Spinal cord (tissue), 9 donors: ENCODE measurements at regions not wholly inside any gene's neighbourhood (a gene's known extent, or its start where the extent isn't known, plus 50 kb on each side); places are given as distances from the start of the nearest gene placed in this dataset.
A peak's percentile ranks its signal among the peaks of the same experiment; 100 is the strongest.
"Not testable (repeated sequence)": the region's sequence is repeated elsewhere in the genome, so short reads cannot be mapped to it uniquely, and the experiment has no call there.

Experiments
- DNase-seq, 6 donors: peaks; one replicate each; pipeline versions ENCODE4 v3.0.0 to v3.0.0-alpha.2; 2013 to 2015; ENCODE audit warnings: low spot score in 6 of 6, low read depth in 4 of 6
- H3K27ac ChIP-seq: one replicate; pipeline ENCODE4 v1.5.1; 2013; ENCODE audit warnings: low read depth, low read length, control low read depth
- H3K27me3 ChIP-seq: one replicate; pipeline ENCODE4 v1.6.1; 2013; ENCODE audit warnings: low read length; ENCODE audit not compliant: control insufficient read depth, insufficient read depth
- H3K36me3 ChIP-seq: one replicate; pipeline ENCODE4 v1.6.1; 2013; ENCODE audit warnings: low read length; ENCODE audit not compliant: control insufficient read depth, insufficient read depth
- H3K4me1 ChIP-seq: one replicate; pipeline ENCODE4 v1.6.1; 2013; ENCODE audit warnings: low read length; ENCODE audit not compliant: control insufficient read depth, insufficient read depth
- H3K4me3 ChIP-seq: one replicate; pipeline ENCODE4 v1.5.1; 2013; ENCODE audit warnings: low read depth, low read length, control low read depth
- H3K9me3 ChIP-seq: one replicate; pipeline ENCODE4 v1.6.1; 2013; ENCODE audit warnings: low read length; ENCODE audit not compliant: control insufficient read depth, insufficient read depth
- WGBS: methylation state at CpG from one replicate; pipeline ENCODE4 v1.1.5; 2013; ENCODE audit warnings: missing lambda C conversion rate; ENCODE audit not compliant: insufficient coverage; 5-methylcytosine and 5-hydroxymethylcytosine counted together
- donor health status: healthy.

- Histone ChIP-seq H3K36me3 (no peaks in the 10 kb centered on the region), H3K27ac (no peak overlapping the region), H3K4me1 (no peaks in the 10 kb centered on the region), H3K9me3 (no peaks in the 10 kb centered on the region), H3K27me3 (no peaks in the 10 kb centered on the region), H3K4me3 (no peak overlapping the region)
- 77% methylated on average over 1 of the region's 1 CpG for WGBS
- no peak for DNase-seq
Observed at GRCh38 chr4:79561751-79562150, 153.7 kb upstream of the GK2 start.

- H3K36me3 ChIP-seq, DNase-seq, H3K27me3 ChIP-seq, H3K27ac ChIP-seq, H3K4me1 ChIP-seq, H3K9me3 ChIP-seq, H3K4me3 ChIP-seq: not testable (repeated sequence)
- no CpG with 5 or more reads among the region's 2 CpGs for WGBS
Observed at GRCh38 chr4:79559398-79559797, 151.4 kb upstream of the GK2 start.

GRCh38 chr4:79552311-79552710 is 144.3 kb upstream of the GK2 start:
- no peak for DNase-seq
- H3K27ac ChIP-seq = no peak overlapping the region
- no peaks in the 10 kb centered on the region for H3K4me1 ChIP-seq
- H3K27me3 ChIP-seq = no peaks in the 10 kb centered on the region
- H3K4me3 ChIP-seq = no peak overlapping the region
- no peaks in the 10 kb centered on the region for H3K9me3 ChIP-seq
- no peaks in the 10 kb centered on the region for H3K36me3 ChIP-seq

- Histone ChIP-seq H3K36me3 (no peaks in the 10 kb centered on the region), H3K27ac (no peak overlapping the region), H3K27me3 (no peaks in the 10 kb centered on the region), H3K4me3 (no peak overlapping the region), H3K4me1 (no peaks in the 10 kb centered on the region), H3K9me3 (no peaks in the 10 kb centered on the region)
- WGBS = no CpG with 5 or more reads among the region's 5 CpGs
- no peak for DNase-seq
Observed at GRCh38 chr4:79551555-79551954, 143.5 kb upstream of the GK2 start.

GRCh38 chr4:79547851-79548250 is 139.8 kb upstream of the GK2 start:
- Histone ChIP-seq H3K9me3 (no peaks in the 10 kb centered on the region), H3K27me3 (no peaks in the 10 kb centered on the region), H3K36me3 (no peaks in the 10 kb centered on the region), H3K4me1 (no peaks in the 10 kb centered on the region), H3K4me3 (no peak overlapping the region), H3K27ac (no peak overlapping the region)
- no CpG with 5 or more reads among the region's 3 CpGs for WGBS
- no peak for DNase-seq

GRCh38 chr4:79545292-79545691 is 137.3 kb upstream of the GK2 start:
- H3K9me3 ChIP-seq, H3K27ac ChIP-seq, H3K36me3 ChIP-seq, H3K4me1 ChIP-seq, H3K4me3 ChIP-seq, DNase-seq, H3K27me3 ChIP-seq: not testable (repeated sequence)
- 100% methylated on average over 1 of the region's 1 CpG for WGBS

- H3K27me3 ChIP-seq = no peaks in the 10 kb centered on the region
- H3K9me3 ChIP-seq = no peaks in the 10 kb centered on the region
- no peaks in the 10 kb centered on the region for H3K36me3 ChIP-seq
- 92% methylated on average over 2 of the region's 4 CpGs for WGBS
- H3K4me1 ChIP-seq = no peaks in the 10 kb centered on the region
- no peak for DNase-seq
- no peak overlapping the region for H3K4me3 ChIP-seq
- no peak overlapping the region for H3K27ac ChIP-seq
Observed at GRCh38 chr4:79540143-79540542, 132.1 kb upstream of the GK2 start.

- H3K4me1 ChIP-seq = no peaks in the 10 kb centered on the region
- no peaks in the 10 kb centered on the region for H3K27me3 ChIP-seq
- WGBS = no CpG with 5 or more reads among the region's 1 CpG
- H3K9me3 ChIP-seq = no peaks in the 10 kb centered on the region
- no peaks in the 10 kb centered on the region for H3K36me3 ChIP-seq
- no peak for DNase-seq
- no peak overlapping the region for H3K4me3 ChIP-seq
- H3K27ac ChIP-seq = no peak overlapping the region
Observed at GRCh38 chr4:79535516-79535915, 127.5 kb upstream of the GK2 start.

- 80% methylated on average over 2 of the region's 3 CpGs for WGBS
- H3K9me3 ChIP-seq = no peaks in the 10 kb centered on the region
Observed at GRCh38 chr4:79528241-79528706, 120.2 kb upstream of the GK2 start.

GRCh38 chr4:79526641-79527565 is 118.9 kb upstream of the GK2 start:
- Histone ChIP-seq H3K4me1 (no peaks in the 10 kb centered on the region), H3K4me3 (no peak overlapping the region), H3K9me3 (no peaks in the 10 kb centered on the region), H3K36me3 (no peaks in the 10 kb centered on the region), H3K27me3 (no peaks in the 10 kb centered on the region), H3K27ac (no peak overlapping the region)
- DNase-seq = peak in 2 of 6 donors; percentile 40 to 76
- WGBS = 88% methylated on average over 8 of the region's 15 CpGs

More at GRCh38 chr4:79528241-79528706, 120.2 kb upstream of the GK2 start:
- Histone ChIP-seq H3K36me3 (no peaks in the 10 kb centered on the region), H3K27me3 (no peaks in the 10 kb centered on the region), H3K4me1 (no peaks in the 10 kb centered on the region), H3K27ac (no peak overlapping the region), H3K4me3 (no peak overlapping the region)
- DNase-seq = peak in 2 of 6 donors; percentile 5 to 84
